Body of pancreas (tissue), 4 donors: ENCODE measurements at regions not wholly inside any gene's neighbourhood (a gene's known extent, or its start where the extent isn't known, plus 50 kb on each side); places are given as distances from the start of the nearest gene placed in this dataset.

Experiments used
- ATAC-seq: fragments of 150-250 bp; one replicate; pipeline ENCODE4 v1.9.1; 2016
- DNase-seq, 4 donors: peaks; one replicate each; pipeline ENCODE4 v3.0.0-alpha.2; 2019
- H3K27ac ChIP-seq, 4 donors: fragments of 200-600 bp; sonication (generic); 1 replicate in 3 of 4; 2 replicates in 1 of 4; pipeline versions ENCODE4 v1.5.1 to v1.6.1; 2016 to 2019; ENCODE audit warnings: mild to moderate bottlenecking in 1 of 4, mixed read lengths in 1 of 4, moderate library complexity in 1 of 4
- H3K27me3 ChIP-seq, 2 donors: fragments of 200-600 bp; sonication (generic); one replicate each; pipeline ENCODE4 v1.6.0; 2016; ENCODE audit warnings: mild to moderate bottlenecking in 1 of 2
- H3K36me3 ChIP-seq, 2 donors: fragments of 200-600 bp; sonication (generic); replicated peaks in 1 of 2; 2 replicates each; pipeline ENCODE4 v1.5.1; 2016; ENCODE audit warnings: low read depth in 2 of 2; ENCODE audit not compliant: insufficient read depth in 1 of 2
- H3K4me1 ChIP-seq: fragments of 200-600 bp; sonication (generic); one replicate; pipeline ENCODE4 v1.6.0; 2016
- H3K4me3 ChIP-seq, 2 donors: fragments of 200-600 bp; sonication (generic); 1 replicate in 1 of 2; 2 replicates in 1 of 2; pipeline ENCODE4 v1.5.1; 2016 to 2019
- H3K9me3 ChIP-seq, 3 donors: fragments of 200-600 bp; sonication (generic); 1 replicate in 2 of 3; 2 replicates in 1 of 3; pipeline ENCODE4 v1.5.1; 2016
- POLR2A ChIP-seq, 3 donors: fragments of 450-650 bp; IDR thresholded peaks; one replicate each; pipeline ENCODE4 v1.6.1; 2016; ENCODE audit warnings: antibody characterized with exemption in 3 of 3, mild to moderate bottlenecking in 2 of 3
- WGBS, 2 donors: methylation state at CpG; one replicate each; pipeline ENCODE4 v1.1.5; 2017; 5-methylcytosine and 5-hydroxymethylcytosine counted together
- intact Hi-C: fragments of 100-400 bp; cut with DNase I; formaldehyde crosslinking; loops from one replicate; pipeline ENCODE4 v1.15.1; 2023
- TF ChIP-seq, protein P1 (sequence below), 7 experiments: fragments of 450-650 bp in 4 of 7; fragments of 200-600 bp in 3 of 7; sonication (generic) in 3 of 7; IDR thresholded peaks; one replicate each; pipeline ENCODE4 v1.5.1; 2016 to 2019; ENCODE audit warnings: antibody characterized with exemption in 7 of 7

DNA sequence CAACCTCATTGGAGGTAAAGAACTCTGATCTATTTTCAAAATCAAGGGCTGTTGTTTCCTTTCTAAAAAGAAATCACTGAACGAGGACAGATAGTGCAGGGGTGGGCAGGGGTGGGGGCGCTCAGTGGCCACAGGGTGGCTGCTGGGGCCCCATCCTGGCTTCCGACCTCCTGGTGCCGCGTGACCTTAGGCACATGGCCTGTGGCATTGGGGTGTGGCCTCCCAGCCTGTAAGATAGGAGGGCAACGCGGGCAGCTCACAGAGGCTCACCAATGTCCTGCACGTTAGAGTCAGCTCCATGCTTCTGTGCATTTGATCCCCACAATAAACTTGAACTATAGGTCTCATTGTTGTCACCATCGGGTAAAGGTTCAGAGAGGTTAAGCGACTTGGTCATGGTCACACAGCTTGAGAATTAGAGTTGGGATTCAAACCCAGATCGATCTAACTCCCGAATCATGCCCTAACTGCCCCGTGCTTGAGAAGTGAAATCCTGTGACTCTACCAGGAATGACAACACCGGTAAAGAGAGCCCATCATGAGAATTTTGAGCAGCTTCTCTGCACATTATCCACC lies 148.0 kb upstream of the SLC6A11 start:
- no peak overlapping the region for H3K4me3 ChIP-seq
- no peaks in the 10 kb centered on the region for H3K4me1 ChIP-seq
- no peak overlapping the region for H3K27ac ChIP-seq
- ATAC-seq, result no peak
- WGBS, 2 donors, result 64 to 68% methylated on average over 11 to 14 of the region's 14 CpGs
- no peaks in the 10 kb centered on the region for H3K36me3 ChIP-seq
- H3K9me3 ChIP-seq, result no peaks in the 10 kb centered on the region
- H3K27me3 ChIP-seq, result no peaks in the 10 kb centered on the region
- no peak for DNase-seq
- intact Hi-C loops, result no loop called here
- no peak for TF ChIP-seq POLR2A (IDR thresholded peaks at IDR 0.05)
- TF ChIP-seq, protein P1, sequence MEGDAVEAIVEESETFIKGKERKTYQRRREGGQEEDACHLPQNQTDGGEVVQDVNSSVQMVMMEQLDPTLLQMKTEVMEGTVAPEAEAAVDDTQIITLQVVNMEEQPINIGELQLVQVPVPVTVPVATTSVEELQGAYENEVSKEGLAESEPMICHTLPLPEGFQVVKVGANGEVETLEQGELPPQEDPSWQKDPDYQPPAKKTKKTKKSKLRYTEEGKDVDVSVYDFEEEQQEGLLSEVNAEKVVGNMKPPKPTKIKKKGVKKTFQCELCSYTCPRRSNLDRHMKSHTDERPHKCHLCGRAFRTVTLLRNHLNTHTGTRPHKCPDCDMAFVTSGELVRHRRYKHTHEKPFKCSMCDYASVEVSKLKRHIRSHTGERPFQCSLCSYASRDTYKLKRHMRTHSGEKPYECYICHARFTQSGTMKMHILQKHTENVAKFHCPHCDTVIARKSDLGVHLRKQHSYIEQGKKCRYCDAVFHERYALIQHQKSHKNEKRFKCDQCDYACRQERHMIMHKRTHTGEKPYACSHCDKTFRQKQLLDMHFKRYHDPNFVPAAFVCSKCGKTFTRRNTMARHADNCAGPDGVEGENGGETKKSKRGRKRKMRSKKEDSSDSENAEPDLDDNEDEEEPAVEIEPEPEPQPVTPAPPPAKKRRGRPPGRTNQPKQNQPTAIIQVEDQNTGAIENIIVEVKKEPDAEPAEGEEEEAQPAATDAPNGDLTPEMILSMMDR (IDR thresholded peaks at IDR 0.05), result no peak

- ATAC-seq (no peak), DNase-seq (no peak)
- Histone ChIP-seq H3K4me1 (no peaks in the 10 kb centered on the region), H3K27me3 (no peaks in the 10 kb centered on the region), H3K9me3 (no peaks in the 10 kb centered on the region), H3K4me3 (no peak overlapping the region), H3K27ac (no peak overlapping the region), H3K36me3 (no peaks in the 10 kb centered on the region)
- WGBS, 2 donors, result 60 to 68% methylated on average over 5 to 6 of the region's 6 CpGs
- intact Hi-C loops, result no loop called here
- TF ChIP-seq, protein P1 (IDR thresholded peaks at IDR 0.05), result no peak
- no peak for TF ChIP-seq POLR2A (IDR thresholded peaks at IDR 0.05)
These were observed 146.5 kb upstream of the SLC6A11 start for GRCh38 chr3:10669490-10670048.

DNA sequence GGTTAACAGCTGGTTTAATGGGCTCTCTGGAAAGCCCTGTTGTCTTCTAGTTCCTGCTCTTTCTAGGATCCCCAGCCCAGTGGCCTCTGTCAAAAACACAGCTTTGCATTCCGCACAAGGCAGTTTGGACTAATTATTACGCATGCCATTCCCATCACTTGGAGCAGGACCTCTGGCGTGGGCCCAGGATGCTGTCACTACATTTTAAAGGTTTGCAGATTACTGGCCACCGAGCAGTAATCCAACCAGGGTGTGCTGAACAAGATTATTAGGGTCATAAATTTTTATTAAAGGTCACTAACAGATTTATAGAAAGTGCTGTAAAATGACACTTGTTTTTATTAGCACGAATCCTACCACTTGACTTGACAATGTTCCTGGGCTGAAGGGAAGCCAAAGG lies 143.6 kb upstream of the SLC6A11 start:
- H3K27me3 ChIP-seq, result no peaks in the 10 kb centered on the region
- H3K27ac ChIP-seq, result no peak overlapping the region
- intact Hi-C loops, result no loop called here
- ATAC-seq (no peak), DNase-seq (no peak)
- H3K9me3 ChIP-seq, result no peaks in the 10 kb centered on the region
- 47 to 56% methylated on average over 5 of the region's 5 CpGs for WGBS, 2 donors
- H3K4me3 ChIP-seq, result no peak overlapping the region
- H3K36me3 ChIP-seq, result no peaks in the 10 kb centered on the region
- no peak for TF ChIP-seq POLR2A (IDR thresholded peaks at IDR 0.05)
- TF ChIP-seq, protein P1 (IDR thresholded peaks at IDR 0.05), result no peak
- no peaks in the 10 kb centered on the region for H3K4me1 ChIP-seq

- H3K4me3 ChIP-seq, result no peak overlapping the region
These were observed 141.4 kb upstream of the SLC6A11 start for GRCh38 chr3:10674578-10674977.

More at GRCh38 chr3:10674578-10674977, 141.4 kb upstream of the SLC6A11 start:
- Histone ChIP-seq H3K27me3 (no peaks in the 10 kb centered on the region), H3K9me3 (no peaks in the 10 kb centered on the region), H3K4me1 (no peaks in the 10 kb centered on the region), H3K27ac (no peak overlapping the region), H3K36me3 (no peaks in the 10 kb centered on the region)
- TF ChIP-seq POLR2A (IDR thresholded peaks at IDR 0.05), result no peak
- TF ChIP-seq, protein P1 (IDR thresholded peaks at IDR 0.05), result no peak
- ATAC-seq (no peak), DNase-seq (no peak)
- 38 to 46% methylated on average over 3 of the region's 3 CpGs for WGBS, 2 donors
- intact Hi-C loops, result no loop called here
